Naive thymus-derived CD8-positive, alpha-beta T cell (primary cell): ENCODE measurements at regions not wholly inside any gene's neighbourhood (a gene's known extent, or its start where the extent isn't known, plus 50 kb on each side); places are given as distances from the start of the nearest gene placed in this dataset.
"Not testable (repeated sequence)": the region's sequence is repeated elsewhere in the genome, so short reads cannot be mapped to it uniquely, and the experiment has no call there.

Experiments
- ATAC-seq, 2 donors: fragments of 150-1000 bp; cut with Tn5 transposase in 1 of 2; sonication (Bioruptor Pico), chemical (Tn5 transposase) in 1 of 2; 1 replicate in 1 of 2; 2 replicates in 1 of 2; pipeline ENCODE4 v1.10.0; 2021; ENCODE audit warnings: mild to moderate bottlenecking in 2 of 2, moderate library complexity in 2 of 2
- POLR2A ChIA-PET: fragments of 350-600 bp; sonication (Branson Sonifier 250); formaldehyde crosslinking; loops from one replicate; lab custom pipeline; 2021; ENCODE audit warnings: antibody characterized with exemption; lab: Charles Lee
- DNase-seq, 10 donors: peaks; one replicate each; pipeline versions ENCODE4 v3.0.0 to v3.0.0-alpha.2; 2020 to 2022
- H3K27ac Mint-ChIP-seq, 10 donors: one replicate each; pipeline ENCODE4 v1.8.0; 2020 to 2022; ENCODE audit warnings: mild to moderate bottlenecking in 10 of 10, mixed read lengths in 10 of 10, moderate library complexity in 4 of 10, inconsistent platforms in 1 of 10
- H3K27me3 Mint-ChIP-seq, 5 donors: one replicate each; pipeline ENCODE4 v1.8.0; 2021 to 2022; ENCODE audit warnings: mixed read lengths in 5 of 5
- H3K36me3 Mint-ChIP-seq, 3 donors: one replicate each; pipeline ENCODE4 v1.8.0; 2020 to 2022; ENCODE audit warnings: mixed read lengths in 3 of 3, mild to moderate bottlenecking in 2 of 3, inconsistent platforms in 1 of 3
- H3K4me1 Mint-ChIP-seq, 4 donors: one replicate each; pipeline ENCODE4 v1.8.0; 2021 to 2022; ENCODE audit warnings: mixed read lengths in 4 of 4
- H3K4me3 Mint-ChIP-seq, 10 donors: one replicate each; pipeline ENCODE4 v1.8.0; 2020 to 2022; ENCODE audit warnings: mild to moderate bottlenecking in 10 of 10, mixed read lengths in 10 of 10, moderate library complexity in 6 of 10, inconsistent platforms in 1 of 10
- H3K9me3 Mint-ChIP-seq, 9 donors: one replicate each; pipeline ENCODE4 v1.8.0; 2020 to 2022; ENCODE audit warnings: mixed read lengths in 9 of 9, mild to moderate bottlenecking in 3 of 9, inconsistent platforms in 1 of 9, moderate library complexity in 1 of 9

- H3K36me3 Mint-ChIP-seq, H3K27me3 Mint-ChIP-seq, H3K27ac Mint-ChIP-seq, H3K9me3 Mint-ChIP-seq, H3K4me3 Mint-ChIP-seq, DNase-seq, H3K4me1 Mint-ChIP-seq, POLR2A ChIA-PET, ATAC-seq: not testable (repeated sequence)
These were observed 52.9 kb downstream of the CDY2B start for GRCh38 chrY:17827155-17827554.

DNA sequence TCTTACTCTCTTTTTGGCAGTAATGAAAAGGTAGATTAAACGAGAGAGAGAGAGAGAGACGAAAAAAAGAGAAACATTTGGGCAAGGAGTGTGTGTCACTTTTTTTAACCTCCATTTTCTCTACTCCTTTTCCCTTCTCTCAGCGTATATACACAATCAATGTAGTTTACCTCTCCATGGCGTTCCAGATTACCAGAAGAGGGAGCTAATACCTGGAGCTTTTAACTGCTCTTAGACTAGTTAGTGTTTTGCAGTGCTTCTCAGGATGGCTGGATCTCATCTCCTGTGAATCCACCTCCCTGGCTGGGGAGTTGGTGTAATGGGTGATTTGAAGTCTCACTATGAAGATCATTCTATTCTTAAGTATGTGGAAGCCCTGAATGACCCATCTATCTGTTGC is 60.3 kb downstream of the CDY2B start:
- DNase-seq, H3K27ac Mint-ChIP-seq, POLR2A ChIA-PET, H3K4me3 Mint-ChIP-seq, H3K4me1 Mint-ChIP-seq, ATAC-seq, H3K27me3 Mint-ChIP-seq, H3K9me3 Mint-ChIP-seq, H3K36me3 Mint-ChIP-seq: not testable (repeated sequence)

DNA sequence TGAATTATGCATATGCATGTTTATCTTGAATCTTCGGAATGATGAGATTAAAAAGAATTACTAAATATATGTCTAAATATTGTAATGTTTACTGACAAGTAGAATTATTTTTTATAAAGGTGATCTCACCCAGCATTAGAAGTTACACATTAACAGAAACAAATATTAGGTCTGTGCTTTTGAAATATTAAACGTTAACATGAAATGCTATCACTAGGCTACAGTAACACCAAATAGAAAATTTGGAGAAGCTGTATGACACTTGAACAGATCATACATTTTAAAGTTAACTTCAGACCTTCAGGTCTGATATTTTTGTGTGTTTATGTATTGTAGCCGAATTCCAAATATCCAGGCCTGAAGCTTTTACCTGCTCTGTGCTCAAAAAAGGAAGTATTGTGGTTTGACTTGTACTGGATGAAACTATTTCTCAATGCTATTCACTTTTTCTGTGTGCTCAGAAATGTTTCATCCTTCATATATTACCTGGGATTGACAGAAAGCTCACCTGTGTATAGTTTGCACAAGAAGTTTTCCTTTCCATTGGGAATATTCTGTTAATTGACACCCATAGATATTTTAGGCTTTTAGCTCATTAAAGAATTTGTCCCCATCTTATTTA is 60.9 kb downstream of the CDY2B start:
- H3K36me3 Mint-ChIP-seq, H3K4me1 Mint-ChIP-seq, H3K4me3 Mint-ChIP-seq, ATAC-seq, H3K27me3 Mint-ChIP-seq, H3K9me3 Mint-ChIP-seq, H3K27ac Mint-ChIP-seq, POLR2A ChIA-PET, DNase-seq: not testable (repeated sequence)

- H3K9me3 Mint-ChIP-seq, H3K4me1 Mint-ChIP-seq, H3K36me3 Mint-ChIP-seq, H3K4me3 Mint-ChIP-seq, POLR2A ChIA-PET, H3K27ac Mint-ChIP-seq, H3K27me3 Mint-ChIP-seq, ATAC-seq, DNase-seq: not testable (repeated sequence)
These were observed 62.6 kb downstream of the CDY2B start for GRCh38 chrY:17817076-17818068.

DNA sequence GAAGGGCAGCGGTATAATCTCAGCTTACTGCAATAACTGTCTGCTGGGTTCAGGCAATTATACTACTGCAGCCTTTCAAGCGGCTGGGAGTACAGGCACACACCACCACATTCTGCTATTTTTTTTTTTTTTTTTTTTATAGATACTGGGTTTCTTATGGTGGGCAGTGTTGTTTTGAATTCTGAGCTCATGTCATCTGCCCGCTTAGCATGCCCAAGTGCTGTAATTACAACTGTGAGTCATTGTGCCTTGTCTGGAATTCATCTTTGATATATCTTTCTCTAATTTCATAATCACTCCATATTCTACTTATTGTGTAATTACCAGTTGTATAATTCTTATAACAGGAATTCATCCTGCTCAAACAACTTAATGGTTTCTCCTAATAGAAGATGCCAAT is 67.4 kb downstream of the CDY2B start:
- H3K27ac Mint-ChIP-seq, H3K27me3 Mint-ChIP-seq, H3K4me3 Mint-ChIP-seq, H3K36me3 Mint-ChIP-seq, ATAC-seq, DNase-seq, H3K9me3 Mint-ChIP-seq, H3K4me1 Mint-ChIP-seq, POLR2A ChIA-PET: not testable (repeated sequence)

DNA sequence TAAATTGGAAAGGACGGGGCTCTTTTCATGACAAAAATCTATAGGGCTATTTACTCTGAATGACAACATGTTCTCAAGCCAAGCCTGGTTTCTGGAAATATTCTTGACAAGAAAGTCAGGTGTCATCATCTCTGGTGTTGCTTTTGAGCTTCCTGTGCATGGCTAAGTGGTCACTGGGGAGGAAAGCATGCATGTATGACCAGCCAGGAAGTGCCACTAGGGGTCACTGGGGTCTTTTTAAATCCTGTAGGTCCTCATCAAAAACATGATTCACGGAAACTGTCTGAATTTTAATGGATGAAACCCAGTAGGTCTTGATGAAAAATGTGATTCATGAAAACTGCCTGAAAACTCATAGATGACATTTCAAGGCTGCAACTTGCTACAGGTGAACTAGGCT is 80.1 kb downstream of the CDY2B start:
- H3K36me3 Mint-ChIP-seq, ATAC-seq, H3K27ac Mint-ChIP-seq, H3K4me1 Mint-ChIP-seq, POLR2A ChIA-PET, DNase-seq, H3K9me3 Mint-ChIP-seq, H3K27me3 Mint-ChIP-seq, H3K4me3 Mint-ChIP-seq: not testable (repeated sequence)

- H3K4me3 Mint-ChIP-seq, H3K36me3 Mint-ChIP-seq, ATAC-seq, POLR2A ChIA-PET, DNase-seq, H3K27me3 Mint-ChIP-seq, H3K9me3 Mint-ChIP-seq, H3K27ac Mint-ChIP-seq, H3K4me1 Mint-ChIP-seq: not testable (repeated sequence)
These were observed 92.8 kb downstream of the CDY2B start for GRCh38 chrY:17787214-17787613.

- H3K36me3 Mint-ChIP-seq, ATAC-seq, H3K27me3 Mint-ChIP-seq, DNase-seq, H3K4me1 Mint-ChIP-seq, POLR2A ChIA-PET, H3K4me3 Mint-ChIP-seq, H3K9me3 Mint-ChIP-seq, H3K27ac Mint-ChIP-seq: not testable (repeated sequence)
These were observed 113.9 kb downstream of the CDY2B start for GRCh38 chrY:17766000-17766699.

DNA sequence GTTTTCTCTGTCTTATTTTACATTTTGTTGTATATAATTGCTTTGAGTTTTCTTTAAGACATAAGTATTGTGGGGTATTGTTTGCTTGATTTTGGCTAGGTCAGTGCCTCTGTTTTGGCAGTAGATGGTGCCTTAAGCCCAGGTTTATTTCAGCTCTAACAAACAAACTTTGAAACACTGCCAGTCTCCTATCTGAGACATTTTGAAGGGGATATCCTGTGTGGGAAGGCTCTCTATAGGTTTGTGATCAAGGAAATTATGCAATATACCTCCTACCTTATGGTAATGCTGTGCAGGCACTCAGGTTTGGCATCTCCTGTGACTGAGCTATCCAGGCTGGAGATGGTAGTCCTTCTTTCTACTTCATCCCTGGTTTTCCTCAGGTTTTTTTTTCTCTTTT is 120.8 kb downstream of the CDY2B start:
- POLR2A ChIA-PET, H3K9me3 Mint-ChIP-seq, H3K27ac Mint-ChIP-seq, H3K27me3 Mint-ChIP-seq, H3K4me1 Mint-ChIP-seq, ATAC-seq, H3K36me3 Mint-ChIP-seq, DNase-seq, H3K4me3 Mint-ChIP-seq: not testable (repeated sequence)

GRCh38 chrY:17752887-17753497 is 127.0 kb downstream of the CDY2B start:
- H3K9me3 Mint-ChIP-seq, ATAC-seq, H3K4me1 Mint-ChIP-seq, H3K4me3 Mint-ChIP-seq, DNase-seq, H3K27me3 Mint-ChIP-seq, H3K36me3 Mint-ChIP-seq, H3K27ac Mint-ChIP-seq, POLR2A ChIA-PET: not testable (repeated sequence)

DNA sequence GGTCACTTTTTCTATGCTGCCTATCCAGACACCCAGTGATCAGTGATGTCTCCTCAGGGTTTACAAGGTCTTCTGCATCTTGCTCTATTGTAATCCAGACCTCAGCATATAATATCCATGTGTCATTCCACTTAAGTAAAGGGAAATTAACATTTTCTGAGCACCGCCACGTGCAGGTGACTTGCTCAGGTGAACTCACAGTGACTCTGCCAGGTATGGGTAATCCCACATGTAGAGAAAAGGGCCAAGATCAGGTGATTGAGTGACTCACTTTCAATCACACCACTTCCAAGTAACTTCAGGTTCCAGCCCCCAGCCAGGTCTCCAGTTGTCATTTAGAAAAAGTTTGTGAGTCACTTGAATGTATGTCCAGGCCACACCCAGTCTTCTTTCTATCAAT is 140.2 kb downstream of the CDY2B start:
- not testable (repeated sequence) for H3K27ac Mint-ChIP-seq, H3K36me3 Mint-ChIP-seq

DNA sequence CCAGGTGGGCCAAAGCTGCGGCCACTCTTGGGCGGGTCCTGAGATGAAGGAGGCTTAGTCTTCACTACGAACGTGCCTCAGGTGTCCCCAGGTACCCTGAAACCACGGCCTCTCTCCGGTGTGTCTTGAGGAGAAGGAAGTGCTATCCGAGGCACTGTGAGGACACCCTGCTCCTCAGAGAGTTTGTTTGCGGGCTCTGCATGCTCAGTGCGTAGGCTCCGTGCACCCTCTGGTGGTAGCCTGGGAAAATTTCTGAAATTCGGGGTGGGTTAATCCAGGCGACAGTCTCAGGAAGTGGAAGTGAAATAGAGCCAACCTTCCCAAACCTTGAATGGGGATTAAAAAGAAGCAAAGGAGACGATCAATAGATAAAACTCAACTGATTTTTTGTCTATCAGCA is 150.5 kb downstream of the CDY2B start:
- POLR2A ChIA-PET, DNase-seq, H3K36me3 Mint-ChIP-seq, H3K9me3 Mint-ChIP-seq, H3K27me3 Mint-ChIP-seq, H3K4me3 Mint-ChIP-seq, ATAC-seq, H3K27ac Mint-ChIP-seq, H3K4me1 Mint-ChIP-seq: not testable (repeated sequence)

More for the DNA sequence above, 140.2 kb downstream of the CDY2B start:
- ATAC-seq, POLR2A ChIA-PET, DNase-seq, H3K27me3 Mint-ChIP-seq, H3K4me3 Mint-ChIP-seq, H3K4me1 Mint-ChIP-seq, H3K9me3 Mint-ChIP-seq: not testable (repeated sequence)
